ENCODE measurements at regions not wholly inside any gene's neighbourhood (a gene's known extent, or its start where the extent isn't known, plus 50 kb on each side); places are given as distances from the start of the nearest gene placed in this dataset.

DNA sequence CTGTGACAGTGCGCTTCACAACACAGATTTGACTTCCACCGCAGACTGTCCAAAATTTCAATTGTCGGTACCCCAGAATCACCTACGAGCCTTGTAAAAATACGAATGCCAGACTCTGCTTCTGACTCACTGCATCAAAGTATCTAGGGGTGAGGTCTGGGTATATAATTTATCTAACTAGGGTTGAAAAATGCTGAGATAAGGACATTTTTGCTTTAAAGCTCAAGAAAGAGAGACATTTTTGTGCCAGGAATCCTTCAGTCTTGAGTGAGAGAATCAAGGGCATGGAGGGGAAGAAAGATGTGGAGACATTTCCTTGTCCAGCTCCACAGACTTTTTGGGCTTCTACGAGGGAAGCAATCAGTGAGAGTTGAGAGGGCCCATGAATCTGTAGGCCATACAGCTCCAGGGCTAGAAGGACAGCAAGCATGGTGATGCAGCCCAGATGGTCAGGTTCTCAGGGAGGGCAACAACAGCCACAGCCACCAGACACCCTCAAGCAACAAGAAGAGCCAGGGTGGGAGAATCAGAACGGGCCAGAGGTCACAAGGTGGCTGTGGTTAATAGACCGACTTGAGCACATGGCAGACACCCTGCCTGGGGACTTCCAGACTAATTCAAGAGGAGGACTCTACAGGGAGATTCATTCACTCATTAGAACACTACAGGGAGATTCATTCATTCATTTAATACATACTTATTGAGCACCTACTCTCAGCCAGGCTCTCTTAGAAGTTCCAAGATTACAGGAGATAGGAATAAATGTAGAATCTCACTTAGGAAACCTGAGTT, 211.1 kb upstream of the PRDM1 start:
- POLR2A ChIA-PET, result interaction anchor here (0.7 to 3.0 kb wide), 4 partner anchors 9 to 227 kb away, joined by 3 to 26 read pairs (median 4); no protein-coding TSS in a partner anchor
- Histone ChIP-seq H3K4me2 (ENCODE audit: low read length) (peak overlapping the region; percentile 60), H3K9me2 (ENCODE audit: insufficient read depth, low read length) (no peaks in the 10 kb centered on the region), H3K79me2 (ENCODE audit: insufficient read depth, low read depth, low read length) (no peaks in the 10 kb centered on the region), H2AFZ (ENCODE audit: low read length) (peak overlapping the region; percentile 85; the same call in 1 of the 2 replicates), H3K4me3 (ENCODE audit: low read depth, low read length, poor library complexity, severe bottlenecking) (peak overlapping the region; percentile 55), H3K4me1 (ENCODE audit: insufficient read depth, low read length, poor library complexity, severe bottlenecking) (peaks cover 92% of the 10 kb centered on the region), H3K9me3 (ENCODE audit: low read length) (no peaks in the 10 kb centered on the region), H3K36me3 (ENCODE audit: insufficient read depth, low read length) (no peaks in the 10 kb centered on the region), H4K20me1 (ENCODE audit: insufficient read depth, low read length) (no peaks in the 10 kb centered on the region), H3K27ac (ENCODE audit: low read depth, low read length, poor library complexity, severe bottlenecking) (peak overlapping the region; percentile 81)
- no TSS peak for BruUV-seq (replicated peaks)
- peak; percentile 46 for DNase-seq (ENCODE audit: low spot score)
- CTCF ChIA-PET (ENCODE audit: unreplicated experiment), result interaction anchor here (0.7 kb wide), 1 partner anchor 10 kb away, joined by 3 read pairs; no protein-coding TSS in a partner anchor
- TF ChIP-seq EZH2phosphoT487 (IDR thresholded peaks at IDR 0.05; ENCODE audit: borderline replicate concordance, low read depth, low read length), result no peak
- TF ChIP-seq, protein P1, sequence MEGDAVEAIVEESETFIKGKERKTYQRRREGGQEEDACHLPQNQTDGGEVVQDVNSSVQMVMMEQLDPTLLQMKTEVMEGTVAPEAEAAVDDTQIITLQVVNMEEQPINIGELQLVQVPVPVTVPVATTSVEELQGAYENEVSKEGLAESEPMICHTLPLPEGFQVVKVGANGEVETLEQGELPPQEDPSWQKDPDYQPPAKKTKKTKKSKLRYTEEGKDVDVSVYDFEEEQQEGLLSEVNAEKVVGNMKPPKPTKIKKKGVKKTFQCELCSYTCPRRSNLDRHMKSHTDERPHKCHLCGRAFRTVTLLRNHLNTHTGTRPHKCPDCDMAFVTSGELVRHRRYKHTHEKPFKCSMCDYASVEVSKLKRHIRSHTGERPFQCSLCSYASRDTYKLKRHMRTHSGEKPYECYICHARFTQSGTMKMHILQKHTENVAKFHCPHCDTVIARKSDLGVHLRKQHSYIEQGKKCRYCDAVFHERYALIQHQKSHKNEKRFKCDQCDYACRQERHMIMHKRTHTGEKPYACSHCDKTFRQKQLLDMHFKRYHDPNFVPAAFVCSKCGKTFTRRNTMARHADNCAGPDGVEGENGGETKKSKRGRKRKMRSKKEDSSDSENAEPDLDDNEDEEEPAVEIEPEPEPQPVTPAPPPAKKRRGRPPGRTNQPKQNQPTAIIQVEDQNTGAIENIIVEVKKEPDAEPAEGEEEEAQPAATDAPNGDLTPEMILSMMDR (conservative IDR thresholded peaks at IDR 0.05; ENCODE audit: low read length), result no peak
- intact Hi-C loops (cut with micrococcal nuclease; ENCODE audit: unreplicated experiment), result loop anchor here (5.0 to 10.0 kb wide), 4 partner anchors 83 to 290 kb away; no protein-coding TSS in a partner anchor

DNA sequence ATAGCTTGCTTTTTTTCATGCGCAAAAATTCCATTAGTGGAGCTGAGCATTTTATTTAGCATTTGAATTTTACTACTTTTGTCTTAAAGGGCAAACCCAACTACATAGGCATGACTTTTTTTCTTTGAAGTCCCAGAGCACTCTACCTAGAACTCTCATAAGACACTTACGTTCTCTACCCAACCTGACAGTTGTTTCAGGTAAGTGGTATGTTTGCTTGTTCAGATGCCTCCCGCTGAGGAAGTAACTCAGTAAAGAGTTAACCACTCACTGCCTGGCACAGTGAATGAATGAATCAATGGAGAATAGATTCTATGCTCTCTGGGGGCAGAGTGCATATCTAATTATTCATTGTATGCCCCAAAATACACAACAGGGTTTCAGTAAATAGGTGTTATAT, 212.3 kb upstream of the PRDM1 start:
- peak; percentile 38 for DNase-seq (ENCODE audit: low spot score)
- POLR2A ChIA-PET, result interaction anchor here (0.8 to 3.0 kb wide), 6 partner anchors 9 to 39 kb away, joined by 3 to 26 read pairs (median 4); no protein-coding TSS in a partner anchor
- Histone ChIP-seq H3K9me3 (ENCODE audit: low read length) (no peaks in the 10 kb centered on the region), H3K4me2 (ENCODE audit: low read length) (peak overlapping the region; percentile 56), H3K27ac (ENCODE audit: low read depth, low read length, poor library complexity, severe bottlenecking) (peak overlapping the region; percentile 55), H2AFZ (ENCODE audit: low read length) (peak overlapping the region; percentile 85), H3K79me2 (ENCODE audit: insufficient read depth, low read depth, low read length) (no peaks in the 10 kb centered on the region), H4K20me1 (ENCODE audit: insufficient read depth, low read length) (no peaks in the 10 kb centered on the region), H3K4me3 (ENCODE audit: low read depth, low read length, poor library complexity, severe bottlenecking) (peak overlapping the region; percentile 19), H3K9me2 (ENCODE audit: insufficient read depth, low read length) (no peaks in the 10 kb centered on the region), H3K4me1 (ENCODE audit: insufficient read depth, low read length, poor library complexity, severe bottlenecking) (peaks cover 92% of the 10 kb centered on the region), H3K36me3 (ENCODE audit: insufficient read depth, low read length) (no peaks in the 10 kb centered on the region)
- BruUV-seq (replicated peaks), result no TSS peak
- no peak for TF ChIP-seq EZH2phosphoT487 (IDR thresholded peaks at IDR 0.05; ENCODE audit: borderline replicate concordance, low read depth, low read length)
- TF ChIP-seq, protein P1 (conservative IDR thresholded peaks at IDR 0.05; ENCODE audit: low read length), result no peak
- CTCF ChIA-PET (ENCODE audit: unreplicated experiment), result no interaction called here
- intact Hi-C loops (cut with micrococcal nuclease; ENCODE audit: unreplicated experiment), result loop anchor here (5.0 to 10.0 kb wide), 2 partner anchors 209 to 291 kb away; no protein-coding TSS in a partner anchor

Measured in OCI-LY7 (cell line).